GM12872 (cell line): ENCODE measurements at regions not wholly inside any gene's neighbourhood (a gene's known extent, or its start where the extent isn't known, plus 50 kb on each side); places are given as distances from the start of the nearest gene placed in this dataset.

Experiments used
- CTCF ChIP-seq: IDR thresholded peaks from 3 replicates; pipeline ENCODE4 v1.5.1; 2011; ENCODE audit warnings: low read depth, mild to moderate bottlenecking, low read length, moderate library complexity; ENCODE audit not compliant: insufficient read depth

GRCh38 chr9:20200581-20200980 lies 411.7 kb upstream of the SLC24A2 start:
- TF ChIP-seq CTCF = no peak

- TF ChIP-seq CTCF = no peak
These were observed 410.3 kb upstream of the SLC24A2 start for GRCh38 chr9:20199111-20199510.

GRCh38 chr9:20197976-20198685 lies 409.3 kb upstream of the SLC24A2 start:
- no peak for TF ChIP-seq CTCF

- no peak for TF ChIP-seq CTCF
These were observed 402.5 kb upstream of the SLC24A2 start for GRCh38 chr9:20191228-20191840.

- TF ChIP-seq CTCF = no peak
These were observed 401.0 kb upstream of the SLC24A2 start for GRCh38 chr9:20189871-20190270.

- TF ChIP-seq CTCF = no peak
These were observed 400.0 kb upstream of the SLC24A2 start for GRCh38 chr9:20188616-20189369.

GRCh38 chr9:20187318-20187717 lies 398.5 kb upstream of the SLC24A2 start:
- no peak for TF ChIP-seq CTCF
